ENCODE measurements at regions not wholly inside any gene's neighbourhood (a gene's known extent, or its start where the extent isn't known, plus 50 kb on each side); places are given as distances from the start of the nearest gene placed in this dataset.

DNA sequence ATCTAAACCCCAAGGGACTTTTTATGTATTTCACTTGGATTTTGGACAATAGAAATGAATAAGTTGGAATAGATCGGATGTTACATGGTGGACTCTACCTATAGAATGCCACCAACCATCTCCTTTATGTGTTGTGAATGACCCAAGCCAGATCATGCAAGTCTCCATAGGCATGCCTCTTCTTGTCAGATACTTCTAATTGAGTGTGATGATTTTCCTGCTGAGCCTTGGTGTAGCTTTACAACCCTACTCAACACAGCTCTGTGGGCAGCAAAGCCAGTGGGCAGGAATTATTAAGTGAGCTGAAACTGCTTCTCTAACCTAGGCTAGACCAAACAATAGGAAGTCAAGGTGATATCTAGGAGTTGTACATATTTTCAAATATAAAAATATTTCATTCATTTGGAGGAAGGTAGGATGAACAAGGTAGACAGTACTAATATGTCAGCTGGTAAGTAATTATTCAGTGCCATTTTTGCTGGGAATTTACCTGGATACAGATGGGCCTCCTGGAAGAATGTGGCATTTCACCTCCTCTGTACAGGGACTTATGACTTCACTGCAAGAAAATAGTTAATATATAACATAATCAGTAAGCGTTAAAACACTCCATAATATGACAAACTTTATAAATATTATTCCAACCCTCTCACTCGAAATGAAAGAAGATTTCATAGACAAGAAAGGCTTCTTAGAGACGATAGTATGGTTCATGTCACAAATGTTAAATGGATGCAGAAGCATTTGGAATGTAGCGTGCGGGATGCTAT, 298.0 kb upstream of the FAT1 start:
- no peak for TF ChIP-seq POLR2AphosphoS5 (IDR thresholded peaks at IDR 0.05; ENCODE audit: low read depth, low read length)
- TF ChIP-seq TAF1 (IDR thresholded peaks at IDR 0.05; ENCODE audit: borderline replicate concordance, insufficient read depth, low read length), result no peak
- TF ChIP-seq SIN3A (IDR thresholded peaks at IDR 0.05; ENCODE audit: borderline replicate concordance, insufficient read depth, low read length), result no peak
- TF ChIP-seq, protein P1, sequence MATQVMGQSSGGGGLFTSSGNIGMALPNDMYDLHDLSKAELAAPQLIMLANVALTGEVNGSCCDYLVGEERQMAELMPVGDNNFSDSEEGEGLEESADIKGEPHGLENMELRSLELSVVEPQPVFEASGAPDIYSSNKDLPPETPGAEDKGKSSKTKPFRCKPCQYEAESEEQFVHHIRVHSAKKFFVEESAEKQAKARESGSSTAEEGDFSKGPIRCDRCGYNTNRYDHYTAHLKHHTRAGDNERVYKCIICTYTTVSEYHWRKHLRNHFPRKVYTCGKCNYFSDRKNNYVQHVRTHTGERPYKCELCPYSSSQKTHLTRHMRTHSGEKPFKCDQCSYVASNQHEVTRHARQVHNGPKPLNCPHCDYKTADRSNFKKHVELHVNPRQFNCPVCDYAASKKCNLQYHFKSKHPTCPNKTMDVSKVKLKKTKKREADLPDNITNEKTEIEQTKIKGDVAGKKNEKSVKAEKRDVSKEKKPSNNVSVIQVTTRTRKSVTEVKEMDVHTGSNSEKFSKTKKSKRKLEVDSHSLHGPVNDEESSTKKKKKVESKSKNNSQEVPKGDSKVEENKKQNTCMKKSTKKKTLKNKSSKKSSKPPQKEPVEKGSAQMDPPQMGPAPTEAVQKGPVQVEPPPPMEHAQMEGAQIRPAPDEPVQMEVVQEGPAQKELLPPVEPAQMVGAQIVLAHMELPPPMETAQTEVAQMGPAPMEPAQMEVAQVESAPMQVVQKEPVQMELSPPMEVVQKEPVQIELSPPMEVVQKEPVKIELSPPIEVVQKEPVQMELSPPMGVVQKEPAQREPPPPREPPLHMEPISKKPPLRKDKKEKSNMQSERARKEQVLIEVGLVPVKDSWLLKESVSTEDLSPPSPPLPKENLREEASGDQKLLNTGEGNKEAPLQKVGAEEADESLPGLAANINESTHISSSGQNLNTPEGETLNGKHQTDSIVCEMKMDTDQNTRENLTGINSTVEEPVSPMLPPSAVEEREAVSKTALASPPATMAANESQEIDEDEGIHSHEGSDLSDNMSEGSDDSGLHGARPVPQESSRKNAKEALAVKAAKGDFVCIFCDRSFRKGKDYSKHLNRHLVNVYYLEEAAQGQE (IDR thresholded peaks at IDR 0.05; ENCODE audit: insufficient read depth in 1 of 2, low read depth in 2 of 2, low read length in 2 of 2), result no peak
- TF ChIP-seq FOXP2 (optimal IDR thresholded peaks at IDR 0.05; ENCODE audit: borderline replicate concordance, extremely low read depth, extremely low read length, insufficient read depth), result no peak

DNA sequence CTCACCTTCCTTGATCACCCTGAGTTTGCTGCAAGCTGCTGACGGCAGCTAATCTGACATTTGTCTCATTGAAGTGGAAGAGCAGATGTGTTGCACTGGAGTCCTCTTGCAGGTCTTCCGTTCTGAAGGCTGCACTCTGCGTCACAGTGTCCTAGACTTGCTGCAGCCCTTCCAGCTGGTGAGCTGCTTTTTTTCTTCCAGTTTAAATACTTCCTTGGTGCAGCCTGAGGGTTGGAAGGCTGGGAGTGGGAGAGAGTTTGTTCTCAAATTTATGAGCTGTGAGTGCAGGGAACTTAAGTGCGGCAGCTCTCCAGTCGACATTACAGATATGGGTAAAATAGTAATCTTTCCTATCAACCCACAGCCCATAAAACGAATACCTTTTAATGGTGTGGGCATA, 303.6 kb upstream of the FAT1 start:
- TF ChIP-seq POLR2AphosphoS5 (IDR thresholded peaks at IDR 0.05; ENCODE audit: low read depth, low read length) (no peak), FOXP2 (optimal IDR thresholded peaks at IDR 0.05; ENCODE audit: borderline replicate concordance, extremely low read depth, extremely low read length, insufficient read depth) (no peak), SIN3A (IDR thresholded peaks at IDR 0.05; ENCODE audit: borderline replicate concordance, insufficient read depth, low read length) (no peak)
- TF ChIP-seq, protein P1 (IDR thresholded peaks at IDR 0.05; ENCODE audit: insufficient read depth in 1 of 2, low read depth in 2 of 2, low read length in 2 of 2), result no peak

DNA sequence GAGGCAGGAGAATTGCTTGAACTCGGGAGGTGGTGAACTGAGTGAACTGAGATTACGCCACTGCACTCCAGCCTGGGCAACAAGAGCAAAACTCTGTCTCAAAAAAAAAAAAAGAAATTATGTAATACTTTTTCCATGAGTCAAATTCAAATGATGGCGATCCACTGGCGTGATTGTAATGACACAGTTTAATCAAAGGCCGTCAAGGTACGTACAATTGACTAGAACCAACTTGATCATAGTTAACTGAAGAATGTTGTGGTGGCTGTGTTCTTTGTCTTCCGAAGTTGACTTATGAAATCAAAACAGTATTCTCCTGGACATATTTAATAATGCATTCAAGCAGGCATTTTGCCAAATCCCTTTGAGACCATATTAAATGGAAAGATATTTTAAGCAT, 318.6 kb upstream of the FAT1 start:
- TF ChIP-seq TAF1 (IDR thresholded peaks at IDR 0.05; ENCODE audit: borderline replicate concordance, insufficient read depth, low read length) (no peak), FOXP2 (optimal IDR thresholded peaks at IDR 0.05; ENCODE audit: borderline replicate concordance, extremely low read depth, extremely low read length, insufficient read depth) (no peak), POLR2AphosphoS5 (IDR thresholded peaks at IDR 0.05; ENCODE audit: low read depth, low read length) (no peak), SIN3A (IDR thresholded peaks at IDR 0.05; ENCODE audit: borderline replicate concordance, insufficient read depth, low read length) (no peak)
- TF ChIP-seq, protein P1 (IDR thresholded peaks at IDR 0.05; ENCODE audit: insufficient read depth in 1 of 2, low read depth in 2 of 2, low read length in 2 of 2), result no peak

DNA sequence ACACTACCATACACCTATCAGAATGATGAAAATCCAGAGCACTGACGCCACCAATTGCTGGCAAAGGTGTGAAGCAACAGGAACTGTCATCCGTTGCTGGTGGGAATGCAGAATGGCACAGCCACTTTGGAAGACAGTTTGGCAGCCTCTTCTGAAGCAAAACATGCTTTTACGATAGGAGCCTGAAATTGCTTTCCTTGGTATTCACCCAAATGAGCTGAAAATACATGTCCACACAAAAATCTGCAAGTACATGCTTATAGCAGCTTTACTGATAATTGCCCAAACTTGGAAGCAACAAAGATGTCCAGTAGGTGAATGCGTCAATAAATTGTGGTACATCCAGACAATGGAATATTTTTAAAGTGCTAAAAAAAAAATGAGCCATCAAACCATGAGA, 322.8 kb upstream of the FAT1 start:
- TF ChIP-seq FOXP2 (optimal IDR thresholded peaks at IDR 0.05; ENCODE audit: borderline replicate concordance, extremely low read depth, extremely low read length, insufficient read depth), result no peak
- TF ChIP-seq, protein P1 (IDR thresholded peaks at IDR 0.05; ENCODE audit: insufficient read depth in 1 of 2, low read depth in 2 of 2, low read length in 2 of 2), result no peak

DNA sequence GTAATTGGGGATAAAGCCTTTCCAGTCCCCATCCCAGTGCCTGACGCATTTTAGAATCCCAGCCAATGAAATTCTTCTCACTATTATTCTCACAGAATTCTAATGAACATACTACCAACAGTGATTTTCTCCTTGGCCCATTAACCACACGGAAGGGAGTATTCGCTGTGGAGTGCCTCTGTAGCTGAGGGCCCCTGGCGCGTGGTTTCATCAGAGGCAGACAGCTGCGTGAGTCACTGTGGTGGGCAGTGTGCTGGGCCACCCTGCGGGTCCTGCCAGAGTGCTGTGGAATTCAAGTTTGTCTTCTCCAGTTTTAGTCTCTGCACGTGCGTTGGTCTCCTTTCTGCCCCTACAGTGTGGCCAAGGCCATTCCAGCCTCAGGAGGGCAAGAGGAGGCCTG, 335.4 kb upstream of the FAT1 start:
- TF ChIP-seq FOXP2 (optimal IDR thresholded peaks at IDR 0.05; ENCODE audit: borderline replicate concordance, extremely low read depth, extremely low read length, insufficient read depth) (no peak), SIN3A (IDR thresholded peaks at IDR 0.05; ENCODE audit: borderline replicate concordance, insufficient read depth, low read length) (no peak), TAF1 (IDR thresholded peaks at IDR 0.05; ENCODE audit: borderline replicate concordance, insufficient read depth, low read length) (no peak), POLR2AphosphoS5 (IDR thresholded peaks at IDR 0.05; ENCODE audit: low read depth, low read length) (no peak)
- TF ChIP-seq, protein P1 (IDR thresholded peaks at IDR 0.05; ENCODE audit: insufficient read depth in 1 of 2, low read depth in 2 of 2, low read length in 2 of 2), result no peak
